Astrocyte (in vitro differentiated cells and primary cell): ENCODE measurements at regions not wholly inside any gene's neighbourhood (a gene's known extent, or its start where the extent isn't known, plus 50 kb on each side); places are given as distances from the start of the nearest gene placed in this dataset.

ENCODE experiments used
- DNase-seq: peaks from one replicate; pipeline ENCODE4 v3.0.0-alpha.2; 2010; ENCODE audit warnings: low read depth
- FAIRE-seq: peaks from 2 replicates; lab custom pipeline; 2011; peaks lifted over from hg19 to GRCh38; lab: Jason Lieb, UNC
- H2AFZ ChIP-seq: 2 replicates; pipeline ENCODE4 v1.6.0; 2012; ENCODE audit warnings: low read depth, low read length, inconsistent platforms
- H3K27ac ChIP-seq: 2 replicates; pipeline ENCODE4 v1.5.1; 2011; ENCODE audit warnings: low read depth, low read length, inconsistent platforms
- H3K27me3 ChIP-seq: 2 replicates; pipeline ENCODE4 v1.6.0; 2011; ENCODE audit warnings: low read length, inconsistent platforms; ENCODE audit not compliant: insufficient read depth
- H3K36me3 ChIP-seq: 2 replicates; pipeline ENCODE4 v1.5.1; 2011; ENCODE audit warnings: low read length, inconsistent platforms; ENCODE audit not compliant: insufficient read depth
- H3K4me1 ChIP-seq: 2 replicates; pipeline ENCODE4 v1.5.1; 2011; ENCODE audit warnings: low read length, inconsistent platforms; ENCODE audit not compliant: insufficient read depth
- H3K4me2 ChIP-seq: 2 replicates; pipeline ENCODE4 v1.6.0; 2012; ENCODE audit warnings: low read length, inconsistent platforms
- H3K4me3 ChIP-seq: 2 replicates; pipeline ENCODE4 v1.5.1; 2011; ENCODE audit warnings: low read depth, mild to moderate bottlenecking, low read length, inconsistent platforms; ENCODE audit not compliant: insufficient read depth
- H3K79me2 ChIP-seq: 2 replicates; pipeline ENCODE4 v1.6.0; 2012; ENCODE audit warnings: mild to moderate bottlenecking, low read length, inconsistent platforms; ENCODE audit not compliant: insufficient read depth
- H3K9ac ChIP-seq: 2 replicates; pipeline ENCODE4 v1.6.0; 2012; ENCODE audit warnings: mild to moderate bottlenecking, low read length, inconsistent platforms
- H3K9me3 ChIP-seq: 2 replicates; pipeline ENCODE4 v1.5.1; 2012; ENCODE audit warnings: low read depth, mild to moderate bottlenecking, low read length, inconsistent platforms; ENCODE audit not compliant: insufficient read depth
- H4K20me1 ChIP-seq: 2 replicates; pipeline ENCODE4 v1.6.0; 2012; ENCODE audit warnings: low read length, inconsistent platforms; ENCODE audit not compliant: insufficient read depth
- H3K27ac Mint-ChIP-seq: one replicate; pipeline ENCODE4 v1.8.0; 2021; ENCODE audit warnings: mild to moderate bottlenecking, mixed read lengths; ENCODE audit not compliant: unreplicated experiment
- H3K27me3 Mint-ChIP-seq: one replicate; pipeline ENCODE4 v1.8.0; 2021; ENCODE audit warnings: low read depth, mixed read lengths; ENCODE audit not compliant: unreplicated experiment
- H3K36me3 Mint-ChIP-seq: one replicate; pipeline ENCODE4 v1.8.0; 2021; ENCODE audit warnings: low read depth, mixed read lengths; ENCODE audit not compliant: unreplicated experiment
- H3K4me1 Mint-ChIP-seq: one replicate; pipeline ENCODE4 v1.8.0; 2021; ENCODE audit warnings: low read depth, mixed read lengths; ENCODE audit not compliant: unreplicated experiment
- H3K4me3 Mint-ChIP-seq: one replicate; pipeline ENCODE4 v1.8.0; 2021; ENCODE audit warnings: mild to moderate bottlenecking, moderate library complexity, mixed read lengths; ENCODE audit not compliant: unreplicated experiment
- H3K9me3 Mint-ChIP-seq: one replicate; pipeline ENCODE4 v1.8.0; 2021; ENCODE audit warnings: mild to moderate bottlenecking, mixed read lengths; ENCODE audit not compliant: unreplicated experiment
- EZH2 ChIP-seq: IDR thresholded peaks from 2 replicates; pipeline ENCODE4 v1.6.1; 2012; ENCODE audit warnings: mild to moderate bottlenecking, low read length, inconsistent platforms; ENCODE audit not compliant: insufficient read depth
- TF ChIP-seq, protein P1 (sequence below): IDR thresholded peaks from 2 replicates; pipeline ENCODE4 v1.5.1; 2011; ENCODE audit warnings: low read depth, mild to moderate bottlenecking, inconsistent platforms, low read length, moderate library complexity; ENCODE audit not compliant: insufficient read depth

DNA sequence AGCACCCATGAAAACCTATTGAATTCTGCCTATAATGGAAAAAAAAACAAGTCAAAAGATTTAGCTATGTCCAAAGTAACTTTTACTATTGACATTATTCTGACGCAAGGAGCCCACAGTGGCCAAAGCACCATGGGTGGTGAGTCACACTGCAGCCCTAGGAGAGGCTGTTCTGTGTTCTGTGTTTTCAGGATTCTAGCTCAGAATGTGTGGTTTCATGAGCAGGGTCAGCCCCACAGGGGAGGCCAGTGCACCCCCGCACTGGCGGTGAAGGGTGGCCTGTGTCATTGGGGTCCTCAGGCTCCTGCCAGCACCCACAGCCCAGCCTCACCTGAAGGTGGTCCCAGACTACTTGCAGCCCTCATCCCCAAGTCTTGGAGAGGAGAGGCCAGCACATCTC lies 112.2 kb downstream of the BRD1 start:
- TF ChIP-seq, protein P1, sequence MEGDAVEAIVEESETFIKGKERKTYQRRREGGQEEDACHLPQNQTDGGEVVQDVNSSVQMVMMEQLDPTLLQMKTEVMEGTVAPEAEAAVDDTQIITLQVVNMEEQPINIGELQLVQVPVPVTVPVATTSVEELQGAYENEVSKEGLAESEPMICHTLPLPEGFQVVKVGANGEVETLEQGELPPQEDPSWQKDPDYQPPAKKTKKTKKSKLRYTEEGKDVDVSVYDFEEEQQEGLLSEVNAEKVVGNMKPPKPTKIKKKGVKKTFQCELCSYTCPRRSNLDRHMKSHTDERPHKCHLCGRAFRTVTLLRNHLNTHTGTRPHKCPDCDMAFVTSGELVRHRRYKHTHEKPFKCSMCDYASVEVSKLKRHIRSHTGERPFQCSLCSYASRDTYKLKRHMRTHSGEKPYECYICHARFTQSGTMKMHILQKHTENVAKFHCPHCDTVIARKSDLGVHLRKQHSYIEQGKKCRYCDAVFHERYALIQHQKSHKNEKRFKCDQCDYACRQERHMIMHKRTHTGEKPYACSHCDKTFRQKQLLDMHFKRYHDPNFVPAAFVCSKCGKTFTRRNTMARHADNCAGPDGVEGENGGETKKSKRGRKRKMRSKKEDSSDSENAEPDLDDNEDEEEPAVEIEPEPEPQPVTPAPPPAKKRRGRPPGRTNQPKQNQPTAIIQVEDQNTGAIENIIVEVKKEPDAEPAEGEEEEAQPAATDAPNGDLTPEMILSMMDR = no peak
- TF ChIP-seq EZH2 = no peak
- H3K4me1 ChIP-seq = no peaks in the 10 kb centered on the region
- Mint-ChIP-seq H3K4me1 (no peaks in the 10 kb centered on the region), H3K27me3 (peaks cover 79% of the 10 kb centered on the region), H3K36me3 (no peaks in the 10 kb centered on the region), H3K4me3 (no peak overlapping the region), H3K27ac (no peak overlapping the region), H3K9me3 (no peaks in the 10 kb centered on the region)
- H3K79me2 ChIP-seq = no peaks in the 10 kb centered on the region
- no peaks in the 10 kb centered on the region for H3K36me3 ChIP-seq
- DNase-seq (no peak), FAIRE-seq (no peak)
- H3K27ac ChIP-seq = no peak overlapping the region
- no peak overlapping the region for H3K9ac ChIP-seq
- no peaks in the 10 kb centered on the region for H4K20me1 ChIP-seq
- no peaks in the 10 kb centered on the region for H3K9me3 ChIP-seq
- H3K27me3 ChIP-seq = no peaks in the 10 kb centered on the region
- no peak overlapping the region for H2AFZ ChIP-seq
- H3K4me2 ChIP-seq = no peak overlapping the region
- no peak overlapping the region for H3K4me3 ChIP-seq

DNA sequence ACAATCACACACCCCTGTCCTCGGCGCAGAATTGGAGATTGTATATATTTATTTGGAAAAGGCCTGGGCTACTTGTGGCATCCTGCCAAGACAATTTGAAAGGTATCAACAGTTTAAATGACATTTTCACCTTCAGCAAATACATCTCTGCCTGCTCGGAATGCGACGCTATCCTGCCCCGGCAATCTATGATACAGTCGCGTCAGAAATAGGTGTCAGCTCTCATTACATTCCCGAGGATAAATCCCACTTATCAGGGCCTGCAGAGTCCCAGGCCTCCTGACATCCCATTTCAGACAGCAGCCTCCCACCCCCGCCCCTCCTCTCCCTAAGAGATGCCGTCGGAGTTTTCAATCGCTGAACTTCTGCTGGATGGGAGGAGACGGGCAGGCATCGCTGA lies 114.7 kb downstream of the BRD1 start:
- Mint-ChIP-seq H3K36me3 (no peaks in the 10 kb centered on the region), H3K27ac (no peak overlapping the region), H3K4me1 (no peaks in the 10 kb centered on the region), H3K27me3 (peaks cover 83% of the 10 kb centered on the region), H3K9me3 (no peaks in the 10 kb centered on the region), H3K4me3 (no peak overlapping the region)
- H3K79me2 ChIP-seq = no peaks in the 10 kb centered on the region
- DNase-seq (no peak), FAIRE-seq (no peak)
- H3K27me3 ChIP-seq = no peaks in the 10 kb centered on the region
- H3K4me2 ChIP-seq = no peak overlapping the region
- TF ChIP-seq, protein P1 = no peak
- TF ChIP-seq EZH2 = no peak
- H3K36me3 ChIP-seq = no peaks in the 10 kb centered on the region
- H4K20me1 ChIP-seq = no peaks in the 10 kb centered on the region
- H2AFZ ChIP-seq = no peak overlapping the region
- no peak overlapping the region for H3K9ac ChIP-seq
- H3K27ac ChIP-seq = no peak overlapping the region
- peaks cover 4% of the 10 kb centered on the region for H3K9me3 ChIP-seq
- H3K4me3 ChIP-seq = no peak overlapping the region
- no peaks in the 10 kb centered on the region for H3K4me1 ChIP-seq

DNA sequence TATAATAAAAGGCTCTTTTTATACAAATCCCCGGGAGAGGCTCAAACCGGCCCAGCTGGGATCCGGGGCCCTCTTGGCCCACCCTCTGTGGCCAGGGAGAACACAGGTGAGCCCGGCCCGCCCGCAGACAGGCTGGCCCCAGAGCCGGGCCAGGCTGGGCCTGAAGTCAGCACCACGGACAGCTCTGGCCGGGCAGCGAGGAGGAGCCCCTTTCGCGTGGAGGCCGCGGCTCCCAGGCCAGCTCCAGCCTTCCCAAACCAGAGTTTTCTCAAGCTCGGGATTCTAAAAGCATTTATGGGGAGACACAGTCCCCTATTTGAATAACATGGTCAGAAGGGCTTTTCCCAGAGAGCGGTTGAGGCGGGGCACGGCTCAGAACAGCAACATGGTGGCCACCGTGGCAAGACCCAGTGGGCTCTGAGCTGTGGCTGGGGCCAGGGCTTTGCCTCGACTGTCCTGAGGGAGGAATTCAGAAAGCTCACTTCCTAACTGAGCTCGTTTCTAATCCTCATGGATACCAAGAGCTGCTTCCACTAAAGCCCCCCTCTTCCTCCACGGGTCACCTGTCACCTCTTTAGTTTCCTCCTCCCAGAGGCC lies 115.4 kb downstream of the BRD1 start:
- Histone ChIP-seq H3K79me2 (no peaks in the 10 kb centered on the region), H2AFZ (no peak overlapping the region), H3K4me2 (no peak overlapping the region), H3K27ac (no peak overlapping the region), H3K27me3 (no peaks in the 10 kb centered on the region), H3K36me3 (no peaks in the 10 kb centered on the region), H3K9me3 (peaks cover 4% of the 10 kb centered on the region), H4K20me1 (no peaks in the 10 kb centered on the region), H3K9ac (no peak overlapping the region), H3K4me3 (no peak overlapping the region), H3K4me1 (no peaks in the 10 kb centered on the region)
- H3K4me3 Mint-ChIP-seq = no peak overlapping the region
- FAIRE-seq = no peak
- TF ChIP-seq EZH2 = no peak
- TF ChIP-seq, protein P1 = no peak
- no peak overlapping the region for H3K27ac Mint-ChIP-seq
- no peaks in the 10 kb centered on the region for H3K36me3 Mint-ChIP-seq
- H3K27me3 Mint-ChIP-seq = peaks cover 82% of the 10 kb centered on the region
- H3K4me1 Mint-ChIP-seq = no peaks in the 10 kb centered on the region
- DNase-seq = no peak
- no peaks in the 10 kb centered on the region for H3K9me3 Mint-ChIP-seq
